ENCODE measurements at regions not wholly inside any gene's neighbourhood (a gene's known extent, or its start where the extent isn't known, plus 50 kb on each side); places are given as distances from the start of the nearest gene placed in this dataset.

DNA sequence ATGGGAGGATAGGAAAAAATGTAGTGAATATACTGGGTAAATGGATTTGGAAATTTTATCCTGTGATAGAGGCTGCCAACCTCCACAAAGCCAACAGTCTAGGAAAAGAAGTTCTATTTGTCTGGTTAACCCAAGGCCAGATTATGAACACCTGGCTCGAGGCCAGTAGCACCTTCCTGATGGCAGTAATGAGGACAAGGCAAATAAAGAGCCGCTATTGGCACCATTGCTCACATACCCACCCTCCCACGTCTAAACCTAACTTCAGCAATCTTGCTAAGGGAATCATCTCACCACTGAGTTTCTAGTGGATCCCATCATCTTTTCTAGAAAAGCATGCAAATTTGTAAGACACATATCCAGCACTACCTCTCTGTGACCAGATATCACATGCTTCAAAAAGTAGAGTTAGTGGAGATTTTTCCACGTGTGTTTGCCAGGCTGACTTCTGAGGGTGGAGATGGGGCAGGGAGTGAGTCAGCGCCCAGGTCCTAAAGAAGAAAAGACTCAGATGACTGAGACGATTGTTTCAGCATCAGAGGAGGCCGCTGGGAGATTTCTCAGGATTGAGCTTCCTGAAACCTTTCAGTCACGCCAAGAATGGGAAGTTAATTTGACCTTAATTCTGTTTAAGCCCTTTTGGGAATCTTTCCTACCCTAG lies 362.9 kb downstream of the EMP1 start:
- H3K4me2 ChIP-seq (ENCODE audit: insufficient read depth, low read length) = no peak overlapping the region
- H3K36me3 ChIP-seq (ENCODE audit: insufficient read depth, low read length) = no peaks in the 10 kb centered on the region
- H3K4me3 ChIP-seq (ENCODE audit: insufficient read depth, low read length) = no peak overlapping the region
- H3K79me2 ChIP-seq (ENCODE audit: insufficient read depth, low read length) = no peaks in the 10 kb centered on the region
- no peak overlapping the region for H2AFZ ChIP-seq (ENCODE audit: low read length)
- no peaks in the 10 kb centered on the region for H3K27me3 ChIP-seq (ENCODE audit: insufficient read depth, low read length)
- no peak overlapping the region for H3K27ac ChIP-seq (ENCODE audit: low read depth, low read length)
- DNase-seq (ENCODE audit: insufficient read length, low spot score, missing footprints) = no peak
- H4K20me1 ChIP-seq (ENCODE audit: insufficient read depth, low read length) = no peaks in the 10 kb centered on the region
- TF ChIP-seq, protein P1, sequence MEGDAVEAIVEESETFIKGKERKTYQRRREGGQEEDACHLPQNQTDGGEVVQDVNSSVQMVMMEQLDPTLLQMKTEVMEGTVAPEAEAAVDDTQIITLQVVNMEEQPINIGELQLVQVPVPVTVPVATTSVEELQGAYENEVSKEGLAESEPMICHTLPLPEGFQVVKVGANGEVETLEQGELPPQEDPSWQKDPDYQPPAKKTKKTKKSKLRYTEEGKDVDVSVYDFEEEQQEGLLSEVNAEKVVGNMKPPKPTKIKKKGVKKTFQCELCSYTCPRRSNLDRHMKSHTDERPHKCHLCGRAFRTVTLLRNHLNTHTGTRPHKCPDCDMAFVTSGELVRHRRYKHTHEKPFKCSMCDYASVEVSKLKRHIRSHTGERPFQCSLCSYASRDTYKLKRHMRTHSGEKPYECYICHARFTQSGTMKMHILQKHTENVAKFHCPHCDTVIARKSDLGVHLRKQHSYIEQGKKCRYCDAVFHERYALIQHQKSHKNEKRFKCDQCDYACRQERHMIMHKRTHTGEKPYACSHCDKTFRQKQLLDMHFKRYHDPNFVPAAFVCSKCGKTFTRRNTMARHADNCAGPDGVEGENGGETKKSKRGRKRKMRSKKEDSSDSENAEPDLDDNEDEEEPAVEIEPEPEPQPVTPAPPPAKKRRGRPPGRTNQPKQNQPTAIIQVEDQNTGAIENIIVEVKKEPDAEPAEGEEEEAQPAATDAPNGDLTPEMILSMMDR (IDR thresholded peaks at IDR 0.05; ENCODE audit: extremely low read depth, low read depth, low read length) = no peak
- no peaks in the 10 kb centered on the region for H3K4me1 ChIP-seq (ENCODE audit: insufficient read depth, low read length)
- no peaks in the 10 kb centered on the region for H3K9me3 ChIP-seq (ENCODE audit: low read depth, low read length)

DNA sequence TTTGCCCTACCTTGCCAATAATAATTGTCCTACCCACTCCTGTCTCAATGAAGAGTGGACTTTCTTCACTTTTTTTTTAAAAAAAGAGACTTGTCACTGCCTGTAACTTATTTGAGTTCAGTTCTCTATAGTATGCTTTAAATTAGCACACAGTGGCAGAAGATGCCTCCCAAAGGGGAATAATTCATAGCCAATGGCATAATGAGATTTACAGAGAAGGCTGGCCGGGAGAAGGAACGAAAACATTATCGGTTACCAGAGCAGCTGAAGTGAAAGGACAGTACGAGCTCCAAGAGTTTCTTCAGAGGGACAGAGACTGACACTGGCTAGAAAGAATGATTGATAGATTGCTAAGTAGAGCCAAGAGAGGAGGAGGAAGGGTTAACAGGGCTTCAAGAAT lies 356.3 kb downstream of the EMP1 start:
- no peak overlapping the region for H3K4me3 ChIP-seq (ENCODE audit: insufficient read depth, low read length)
- no peaks in the 10 kb centered on the region for H3K27me3 ChIP-seq (ENCODE audit: insufficient read depth, low read length)
- H3K4me1 ChIP-seq (ENCODE audit: insufficient read depth, low read length) = no peaks in the 10 kb centered on the region
- no peak overlapping the region for H3K4me2 ChIP-seq (ENCODE audit: insufficient read depth, low read length)
- no peak for DNase-seq (ENCODE audit: insufficient read length, low spot score, missing footprints)
- no peaks in the 10 kb centered on the region for H4K20me1 ChIP-seq (ENCODE audit: insufficient read depth, low read length)
- no peak overlapping the region for H3K27ac ChIP-seq (ENCODE audit: low read depth, low read length)
- H2AFZ ChIP-seq (ENCODE audit: low read length) = no peak overlapping the region
- H3K9me3 ChIP-seq (ENCODE audit: low read depth, low read length) = no peaks in the 10 kb centered on the region
- TF ChIP-seq, protein P1 (IDR thresholded peaks at IDR 0.05; ENCODE audit: extremely low read depth, low read depth, low read length) = no peak
- H3K79me2 ChIP-seq (ENCODE audit: insufficient read depth, low read length) = no peaks in the 10 kb centered on the region
- H3K36me3 ChIP-seq (ENCODE audit: insufficient read depth, low read length) = no peaks in the 10 kb centered on the region

- H3K36me3 ChIP-seq (ENCODE audit: insufficient read depth, low read length) = no peaks in the 10 kb centered on the region
- H2AFZ ChIP-seq (ENCODE audit: low read length) = no peak overlapping the region
- TF ChIP-seq, protein P1 (IDR thresholded peaks at IDR 0.05; ENCODE audit: extremely low read depth, low read depth, low read length) = no peak
- H3K4me2 ChIP-seq (ENCODE audit: insufficient read depth, low read length) = no peak overlapping the region
- no peaks in the 10 kb centered on the region for H3K27me3 ChIP-seq (ENCODE audit: insufficient read depth, low read length)
- no peaks in the 10 kb centered on the region for H4K20me1 ChIP-seq (ENCODE audit: insufficient read depth, low read length)
- no peaks in the 10 kb centered on the region for H3K9me3 ChIP-seq (ENCODE audit: low read depth, low read length)
- H3K27ac ChIP-seq (ENCODE audit: low read depth, low read length) = no peak overlapping the region
- no peaks in the 10 kb centered on the region for H3K79me2 ChIP-seq (ENCODE audit: insufficient read depth, low read length)
- H3K4me1 ChIP-seq (ENCODE audit: insufficient read depth, low read length) = no peaks in the 10 kb centered on the region
- no peak overlapping the region for H3K4me3 ChIP-seq (ENCODE audit: insufficient read depth, low read length)
- no peak for DNase-seq (ENCODE audit: insufficient read length, low spot score, missing footprints)
These were observed 350.8 kb downstream of the EMP1 start for GRCh38 chr12:13547283-13547682.

- Histone ChIP-seq H3K36me3 (ENCODE audit: insufficient read depth, low read length) (no peaks in the 10 kb centered on the region), H3K4me3 (ENCODE audit: insufficient read depth, low read length) (no peak overlapping the region), H2AFZ (ENCODE audit: low read length) (no peak overlapping the region), H4K20me1 (ENCODE audit: insufficient read depth, low read length) (no peaks in the 10 kb centered on the region), H3K4me2 (ENCODE audit: insufficient read depth, low read length) (no peak overlapping the region), H3K9me3 (ENCODE audit: low read depth, low read length) (no peaks in the 10 kb centered on the region), H3K4me1 (ENCODE audit: insufficient read depth, low read length) (no peaks in the 10 kb centered on the region), H3K27me3 (ENCODE audit: insufficient read depth, low read length) (no peaks in the 10 kb centered on the region), H3K79me2 (ENCODE audit: insufficient read depth, low read length) (no peaks in the 10 kb centered on the region), H3K27ac (ENCODE audit: low read depth, low read length) (no peak overlapping the region)
- no peak for DNase-seq (ENCODE audit: insufficient read length, low spot score, missing footprints)
- TF ChIP-seq, protein P1 (IDR thresholded peaks at IDR 0.05; ENCODE audit: extremely low read depth, low read depth, low read length) = no peak
These were observed 349.7 kb downstream of the EMP1 start for GRCh38 chr12:13546231-13546630.

All from osteoblast (primary cell).